Lung (tissue), 11 donors: ENCODE measurements at regions not wholly inside any gene's neighbourhood (a gene's known extent, or its start where the extent isn't known, plus 50 kb on each side); places are given as distances from the start of the nearest gene placed in this dataset.

Experiments used
- ATAC-seq: fragments of 200-7000 bp; cut with Tn5 transposase; one replicate; pipeline ENCODE4 v1.9.1; 2020; ENCODE audit warnings: moderate number of reproducible peaks; ENCODE audit not compliant: insufficient read depth, low FRiP score
- DNase-seq, 3 donors: peaks; one replicate each; pipeline ENCODE4 v3.0.0-alpha.2; 2013 to 2017
- H3K27ac ChIP-seq, 2 donors: one replicate each; pipeline ENCODE4 v1.5.1; 2013; ENCODE audit warnings: mild to moderate bottlenecking in 2 of 2, moderate library complexity in 2 of 2, control low read depth in 1 of 2, inconsistent platforms in 1 of 2, low read depth in 1 of 2, low read length in 1 of 2
- H3K27me3 ChIP-seq, 3 donors: one replicate each; pipeline ENCODE4 v1.5.1; 2013; ENCODE audit warnings: low read length in 2 of 3; ENCODE audit not compliant: control insufficient read depth in 3 of 3, insufficient read depth in 3 of 3
- H3K36me3 ChIP-seq, 4 donors: one replicate each; pipeline ENCODE4 v1.5.1; 2013; ENCODE audit warnings: low read length in 4 of 4, mild to moderate bottlenecking in 1 of 4, moderate library complexity in 1 of 4; ENCODE audit not compliant: control insufficient read depth in 4 of 4, insufficient read depth in 4 of 4
- H3K4me1 ChIP-seq, 5 donors: one replicate each; pipeline ENCODE4 v1.5.1; 2013; ENCODE audit warnings: low read length in 5 of 5, mild to moderate bottlenecking in 2 of 5, moderate library complexity in 1 of 5; ENCODE audit not compliant: control insufficient read depth in 5 of 5, insufficient read depth in 5 of 5
- H3K4me3 ChIP-seq: one replicate; pipeline ENCODE4 v1.5.1; 2013; ENCODE audit warnings: mild to moderate bottlenecking, control low read depth, moderate library complexity
- H3K9ac ChIP-seq, 2 donors: one replicate each; pipeline ENCODE4 v1.5.1; 2013; ENCODE audit warnings: low read length in 2 of 2, control low read depth in 1 of 2; ENCODE audit not compliant: insufficient read depth in 1 of 2
- H3K9me3 ChIP-seq, 4 donors: one replicate each; pipeline ENCODE4 v1.5.1; 2013; ENCODE audit warnings: low read length in 3 of 4, mild to moderate bottlenecking in 1 of 4, moderate library complexity in 1 of 4; ENCODE audit not compliant: control insufficient read depth in 4 of 4, insufficient read depth in 3 of 4
- CTCF ChIP-seq: IDR thresholded peaks from 2 replicates; pipeline ENCODE4 v1.5.1; 2012; ENCODE audit warnings: mild to moderate bottlenecking; ENCODE audit errors: control extremely low read depth, extremely low read depth
- WGBS, 2 donors: extraction: QIAGEN DNeasy Blood & Tissue Kit; methylation state at CpG; one replicate each; pipeline ENCODE4 v1.1.7; 2013; 5-methylcytosine and 5-hydroxymethylcytosine counted together
- donor health status: control.
- donor health status: control.
- donor health status: Bipolar disorder and iron deficiency.
- donor health status: healthy.
- donor health status: DM: yes; HTN: yes; CAD: no.

GRCh38 chr3:31331278-31331677 is 201.4 kb upstream of the STT3B start:
- H3K27ac ChIP-seq, result no peak overlapping the region
- H3K9me3 ChIP-seq, result peaks cover 0 to 3% (median 1%) of the 10 kb centered on the region in 4 donors
- no peaks in the 10 kb centered on the region for H3K4me1 ChIP-seq
- TF ChIP-seq CTCF, result no peak
- no peak overlapping the region for H3K9ac ChIP-seq
- H3K27me3 ChIP-seq, result no peaks in the 10 kb centered on the region
- no peak for ATAC-seq
- WGBS, 2 donors, result 88 to 89% methylated on average over 3 of the region's 3 CpGs
- no peak for DNase-seq
- H3K4me3 ChIP-seq, result no peak overlapping the region
- no peaks in the 10 kb centered on the region for H3K36me3 ChIP-seq

- Histone ChIP-seq H3K36me3 (no peaks in the 10 kb centered on the region), H3K4me1 (peaks cover 0 to 2% (median 0%) of the 10 kb centered on the region in 5 donors), H3K27ac (no peak overlapping the region), H3K27me3 (no peaks in the 10 kb centered on the region), H3K9me3 (no peaks in the 10 kb centered on the region), H3K9ac (no peak overlapping the region), H3K4me3 (no peak overlapping the region)
- WGBS, 2 donors, result 61 to 85% methylated on average over 2 of the region's 2 CpGs
- ATAC-seq, result no peak
- DNase-seq, result peak in 2 of 3 donors; percentile 18 to 30
- TF ChIP-seq CTCF, result no peak
These were observed 191.6 kb upstream of the STT3B start for GRCh38 chr3:31341130-31341529.

- no peaks in the 10 kb centered on the region for H3K36me3 ChIP-seq
- no peak for ATAC-seq
- no peak overlapping the region for H3K9ac ChIP-seq
These were observed 189.7 kb upstream of the STT3B start for GRCh38 chr3:31343075-31343474.

More at GRCh38 chr3:31343075-31343474, 189.7 kb upstream of the STT3B start:
- TF ChIP-seq CTCF, result no peak
- no peak for DNase-seq
- H3K4me3 ChIP-seq, result no peak overlapping the region
- peaks cover 0 to 2% (median 0%) of the 10 kb centered on the region in 5 donors for H3K4me1 ChIP-seq
- H3K9me3 ChIP-seq, result no peaks in the 10 kb centered on the region
- WGBS, 2 donors, result 86 to 97% methylated on average over 1 of the region's 1 CpG
- H3K27ac ChIP-seq, result no peak overlapping the region
- no peaks in the 10 kb centered on the region for H3K27me3 ChIP-seq
